ACHN (cell line): ENCODE measurements at regions not wholly inside any gene's neighbourhood (a gene's known extent, or its start where the extent isn't known, plus 50 kb on each side); places are given as distances from the start of the nearest gene placed in this dataset.
"Not testable (repeated sequence)": the region's sequence is repeated elsewhere in the genome, so short reads cannot be mapped to it uniquely, and the experiment has no call there.

Source experiments
- DNase-seq: peaks from one replicate; pipeline ENCODE4 v3.0.0-alpha.2; 2015
- in situ Hi-C: cut with HindIII; loops from 2 replicates; pipeline ENCODE4 v1.10.0; 2017; ENCODE audit warnings: low sequenced_read_pairs, low pct_ligation_motif_present, low pct_unique_long_range_greater_than_20kb

DNA sequence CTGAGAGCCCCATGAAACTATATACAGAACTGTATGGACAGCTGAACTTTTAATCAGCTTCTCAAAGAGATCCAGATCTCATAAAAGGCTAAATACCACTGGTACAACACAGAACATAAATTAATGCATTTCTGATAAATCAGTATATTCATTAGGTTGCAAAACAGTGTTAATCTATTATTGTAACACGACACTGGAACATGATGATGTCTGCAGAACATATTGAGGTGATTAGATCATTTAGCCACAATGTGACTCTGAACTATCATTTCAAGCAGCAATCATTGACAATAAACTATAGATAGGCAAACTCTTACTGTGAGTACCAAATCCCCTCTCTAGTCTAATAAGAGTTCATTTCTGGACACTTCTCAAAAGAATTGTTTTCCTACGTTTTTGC lies 50.3 kb downstream of the GASK1B start:
- in situ Hi-C loops = no loop called here
- DNase-seq = no peak

DNA sequence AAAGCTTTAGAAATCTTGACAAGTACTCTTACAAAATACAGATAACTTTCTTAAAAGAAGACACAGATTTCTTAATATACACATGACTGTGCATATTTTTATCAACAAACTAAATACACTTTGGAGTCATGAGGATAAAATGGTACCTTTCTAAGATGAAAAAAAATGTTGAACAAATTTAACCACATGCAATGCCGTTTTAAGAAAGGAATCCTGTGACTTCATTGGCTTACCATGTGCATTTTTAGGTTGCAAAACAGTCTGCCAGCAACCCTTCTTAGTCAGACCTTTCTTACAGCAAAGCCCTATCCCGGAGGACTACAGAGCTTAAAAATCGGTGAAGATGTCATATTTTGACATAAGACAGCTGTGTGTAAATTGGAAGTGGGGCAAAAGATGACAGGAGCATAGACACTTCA lies 51.7 kb downstream of the GASK1B start:
- DNase-seq = peak; percentile 33
- in situ Hi-C loops = no loop called here

DNA sequence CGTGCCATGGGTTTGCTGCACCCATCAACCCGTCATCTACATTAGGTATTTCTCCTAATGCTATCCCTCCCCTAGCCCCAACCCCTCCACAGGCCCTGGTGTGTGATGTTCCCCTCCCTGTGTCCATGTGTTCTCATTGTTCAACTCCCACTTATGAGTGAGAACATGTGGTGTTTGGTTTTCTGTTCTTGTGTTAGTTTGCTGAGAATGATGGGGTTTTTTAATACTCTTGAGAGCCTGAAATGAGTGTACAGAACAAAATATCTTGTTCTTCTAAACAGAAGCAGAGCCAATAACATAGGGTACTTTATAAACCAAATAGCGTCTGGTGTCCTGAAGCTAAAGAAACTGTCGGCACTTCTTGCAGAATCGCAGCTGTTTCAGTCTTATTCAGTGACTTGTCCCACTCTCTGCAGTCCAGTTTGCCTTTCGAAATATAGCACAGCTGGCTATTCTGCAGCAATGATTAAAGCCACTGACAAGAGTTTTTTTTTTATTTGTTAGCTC lies 52.1 kb downstream of the GASK1B start:
- in situ Hi-C loops = not testable (repeated sequence)

DNA sequence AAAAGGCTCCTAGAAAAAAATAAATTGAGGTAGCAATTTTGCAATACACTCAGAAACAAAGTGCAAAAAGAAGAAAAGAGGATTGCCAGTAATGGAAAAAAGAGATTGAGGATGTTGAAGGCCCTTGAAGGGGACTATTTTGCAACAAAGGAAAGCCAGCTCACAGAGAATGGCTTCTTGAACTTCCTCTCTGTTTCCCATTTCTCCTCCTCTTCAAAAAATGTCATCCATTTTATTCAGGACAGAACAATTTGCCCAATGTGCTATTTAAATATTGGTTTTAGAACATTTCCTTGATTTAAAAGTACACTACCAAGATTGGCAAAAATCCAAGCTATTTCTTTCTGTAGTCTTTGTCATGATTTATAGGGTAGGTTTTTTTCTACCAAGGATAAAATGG lies 60.2 kb downstream of the GASK1B start:
- no peak for DNase-seq
- in situ Hi-C loops = no loop called here

More for the DNA sequence above, 52.1 kb downstream of the GASK1B start:
- DNase-seq = not testable (repeated sequence)

DNA sequence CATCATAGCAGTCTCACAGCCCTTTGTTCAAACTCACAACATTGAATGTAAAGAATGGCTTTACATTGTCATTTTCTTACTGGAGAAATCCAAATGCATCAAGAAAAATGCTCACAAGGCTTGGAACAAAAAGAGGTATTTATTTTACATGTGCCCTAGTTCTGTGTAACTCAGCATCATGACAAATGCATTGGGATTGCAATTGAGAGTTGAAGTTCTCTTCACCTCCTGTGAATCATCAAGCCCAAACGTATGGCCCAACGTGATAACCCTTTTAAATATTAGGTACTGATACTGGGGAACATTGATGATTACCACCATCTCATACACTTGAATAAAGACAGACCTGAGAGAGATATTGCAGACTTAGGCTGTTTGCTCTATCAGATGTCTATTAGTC lies 61.6 kb downstream of the GASK1B start:
- in situ Hi-C loops = no loop called here
- DNase-seq = no peak

DNA sequence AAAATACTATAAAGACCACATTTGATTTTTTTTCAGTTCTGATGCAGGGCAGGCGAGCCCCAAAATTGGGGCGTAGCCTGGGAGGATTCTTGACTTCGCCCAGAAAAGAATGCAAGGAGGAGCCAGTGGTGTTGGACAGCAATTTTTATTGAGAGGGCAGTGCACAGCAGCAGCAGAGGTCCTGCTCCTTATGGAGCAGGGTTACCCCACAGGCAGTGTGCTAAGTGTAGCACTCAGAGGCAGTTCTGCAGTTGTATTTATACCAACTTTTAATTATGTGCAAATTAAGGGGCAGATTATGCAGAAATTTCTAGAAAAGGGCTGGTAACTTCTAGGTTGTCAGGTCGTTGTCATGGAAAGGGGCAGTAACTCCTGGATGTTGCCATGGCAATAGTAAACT lies 69.9 kb downstream of the GASK1B start:
- DNase-seq = no peak
- in situ Hi-C loops = no loop called here

DNA sequence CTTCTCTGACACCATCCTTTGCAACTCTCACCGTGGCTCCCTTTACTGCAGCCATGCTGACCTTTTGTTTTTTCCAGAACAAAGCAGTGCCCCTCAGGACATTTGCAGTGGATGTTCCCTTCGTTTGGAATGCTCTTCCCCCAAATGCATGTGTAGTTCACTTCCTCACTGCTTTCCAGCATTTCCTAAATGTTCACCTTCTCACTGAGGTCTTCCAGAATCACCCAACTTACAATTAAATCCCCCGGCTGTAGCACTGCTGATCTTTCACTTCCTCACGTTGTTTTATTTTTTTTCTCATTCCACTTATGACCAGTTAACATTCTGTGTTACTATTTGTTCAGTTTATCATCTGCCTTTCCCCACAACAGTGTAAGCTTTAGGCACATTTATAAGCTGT lies 73.1 kb downstream of the GASK1B start:
- no peak for DNase-seq
- in situ Hi-C loops = no loop called here

DNA sequence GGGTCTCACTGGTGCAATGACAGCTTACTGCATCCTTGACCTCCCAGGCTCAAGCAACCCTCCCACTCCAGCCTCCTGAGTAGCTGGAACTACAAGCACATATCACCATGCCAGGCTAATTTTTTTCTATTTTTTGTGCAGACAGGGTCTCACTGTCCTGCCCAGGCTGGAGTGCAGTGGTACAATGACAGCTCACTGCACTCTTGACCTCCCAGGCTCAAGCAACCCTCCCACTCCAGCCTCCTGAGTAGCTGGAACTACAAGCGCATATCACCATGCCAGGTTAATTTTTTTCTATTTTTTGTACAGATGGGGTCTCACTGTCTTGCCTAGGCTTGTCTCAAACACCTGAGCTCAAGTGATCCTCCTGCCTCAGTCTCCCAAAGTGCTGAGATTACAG lies 74.0 kb downstream of the GASK1B start:
- DNase-seq = no peak
- in situ Hi-C loops = no loop called here

DNA sequence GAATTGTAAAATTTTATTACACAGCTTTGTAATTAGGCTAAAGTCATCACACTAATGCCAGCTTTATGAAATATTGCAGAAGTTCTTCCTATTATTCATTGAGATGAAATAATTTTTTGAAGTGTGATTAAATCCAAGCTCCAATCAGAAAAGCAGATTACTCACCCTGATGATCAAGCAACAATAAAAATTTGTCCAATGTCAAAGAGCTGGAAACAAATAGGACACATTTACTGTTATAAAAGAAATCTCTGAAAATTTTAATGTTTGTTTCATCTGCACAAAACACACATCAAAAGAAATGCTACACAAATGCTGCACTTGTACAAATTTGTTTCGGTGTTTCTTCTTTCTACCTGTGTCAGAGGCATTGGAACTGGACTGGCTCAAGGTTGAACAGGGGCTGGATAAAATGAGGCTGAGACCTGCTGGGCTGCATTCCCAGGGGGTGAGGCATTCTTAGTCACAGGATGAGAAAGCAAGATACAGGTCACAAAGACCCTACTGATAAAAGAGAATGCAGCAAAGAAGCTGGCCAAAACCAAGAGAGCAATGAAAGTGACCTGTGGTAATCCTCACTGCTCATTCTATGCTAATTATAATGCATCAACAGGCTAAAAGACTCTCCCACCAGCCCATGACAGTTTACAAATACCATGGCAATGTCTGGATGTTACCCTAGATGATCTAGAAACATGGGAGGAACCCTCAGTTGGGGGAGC lies 78.3 kb downstream of the GASK1B start:
- in situ Hi-C loops = no loop called here
- peak; percentile 70 for DNase-seq

DNA sequence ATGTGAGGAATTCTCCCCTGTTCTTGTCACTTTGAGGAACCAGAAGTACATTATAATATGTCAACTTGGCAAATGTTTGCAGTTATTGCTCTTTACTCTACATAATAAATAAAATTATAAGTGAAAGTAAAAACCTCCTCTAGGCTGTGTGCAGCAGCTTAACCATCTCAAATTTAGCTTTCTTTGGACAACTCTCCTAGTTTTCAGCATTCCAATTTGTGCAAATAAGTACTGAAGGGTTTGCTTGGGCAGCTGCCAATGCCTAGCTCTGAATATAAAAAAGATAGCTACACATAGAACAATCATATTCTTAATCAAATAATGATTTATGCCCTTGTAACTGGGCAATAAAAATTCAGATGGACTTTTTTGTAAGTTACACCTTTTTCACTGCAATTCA lies 82.5 kb downstream of the GASK1B start:
- no peak for DNase-seq
- in situ Hi-C loops = no loop called here

DNA sequence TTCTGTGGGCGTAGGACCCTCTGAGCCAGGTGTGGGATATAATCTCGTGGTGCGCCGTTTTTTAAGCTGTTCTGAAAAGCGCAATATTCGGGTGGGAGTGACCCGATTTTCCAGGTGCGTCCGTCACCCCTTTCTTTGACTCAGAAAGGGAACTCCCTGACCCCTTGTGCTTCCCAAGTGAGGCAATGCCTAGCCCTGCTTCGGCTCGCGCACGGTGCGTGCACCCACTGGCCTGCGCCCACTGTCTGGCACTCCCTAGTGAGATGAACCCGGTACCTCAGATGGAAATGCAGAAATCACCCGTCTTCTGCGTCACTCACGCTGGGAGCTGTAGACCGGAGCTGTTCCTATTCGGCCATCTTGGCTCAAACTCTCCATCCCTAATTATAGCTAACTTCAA lies 82.9 kb downstream of the GASK1B start:
- in situ Hi-C loops, DNase-seq: not testable (repeated sequence)

DNA sequence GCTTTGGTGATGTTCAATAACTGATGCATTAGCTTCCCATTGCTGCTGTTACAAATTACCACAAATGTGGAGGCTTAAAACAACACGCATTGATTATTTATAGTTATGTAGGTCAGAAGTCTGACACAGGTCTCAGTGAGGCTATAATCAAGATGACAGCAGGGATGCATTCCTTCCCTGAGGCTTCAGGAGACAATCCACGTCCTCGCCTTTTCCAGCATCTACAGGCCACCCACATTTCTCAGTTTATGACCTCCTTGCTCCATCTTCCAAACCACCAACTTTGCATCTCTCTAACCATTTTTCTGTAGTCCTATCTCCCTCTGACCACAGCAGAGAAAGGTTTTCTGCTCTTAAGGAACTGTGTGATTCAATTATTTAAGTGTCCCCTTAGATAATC lies 92.5 kb downstream of the GASK1B start:
- no peak for DNase-seq
- in situ Hi-C loops = no loop called here

DNA sequence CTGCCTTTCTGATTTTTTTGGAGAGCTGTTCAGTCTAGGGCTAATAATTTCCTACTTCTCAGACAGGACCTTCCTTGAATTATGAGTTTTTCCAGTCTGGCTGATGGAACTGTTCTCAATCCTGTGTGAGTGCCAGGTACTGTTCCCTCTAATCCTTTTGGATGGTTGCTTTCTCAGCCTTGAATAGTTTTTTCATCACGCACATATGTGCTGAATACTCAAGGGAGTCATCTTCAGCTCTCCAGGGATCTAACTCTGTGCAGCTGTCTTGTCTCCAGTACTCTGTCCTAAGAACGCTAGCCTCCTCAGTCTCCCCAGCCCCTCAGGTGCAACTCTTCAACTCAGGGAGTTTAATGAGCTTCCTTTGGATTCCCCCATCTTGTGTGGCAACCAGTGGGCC lies 93.2 kb downstream of the GASK1B start:
- DNase-seq = no peak

DNA sequence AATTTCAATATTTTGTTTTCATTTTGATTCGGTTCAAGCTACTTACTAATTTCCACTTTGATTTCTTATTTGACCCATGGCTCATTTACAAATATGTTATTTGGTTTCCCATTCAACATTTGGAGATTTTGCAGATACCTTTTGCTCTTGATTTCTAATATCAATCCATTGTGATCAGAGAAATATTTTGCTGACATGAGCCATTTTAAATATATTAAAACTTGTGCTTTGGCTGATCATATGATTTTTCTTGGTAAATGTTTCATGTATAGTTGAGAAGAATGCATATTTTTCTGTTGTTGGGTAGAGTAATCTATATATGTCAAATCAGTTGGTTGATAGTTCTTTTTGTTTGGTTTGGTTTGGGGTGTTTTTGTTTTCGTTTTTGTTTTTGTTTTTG lies 95.0 kb downstream of the GASK1B start:
- in situ Hi-C loops = no loop called here
- no peak for DNase-seq

More for the DNA sequence above, 93.2 kb downstream of the GASK1B start:
- in situ Hi-C loops = no loop called here

DNA sequence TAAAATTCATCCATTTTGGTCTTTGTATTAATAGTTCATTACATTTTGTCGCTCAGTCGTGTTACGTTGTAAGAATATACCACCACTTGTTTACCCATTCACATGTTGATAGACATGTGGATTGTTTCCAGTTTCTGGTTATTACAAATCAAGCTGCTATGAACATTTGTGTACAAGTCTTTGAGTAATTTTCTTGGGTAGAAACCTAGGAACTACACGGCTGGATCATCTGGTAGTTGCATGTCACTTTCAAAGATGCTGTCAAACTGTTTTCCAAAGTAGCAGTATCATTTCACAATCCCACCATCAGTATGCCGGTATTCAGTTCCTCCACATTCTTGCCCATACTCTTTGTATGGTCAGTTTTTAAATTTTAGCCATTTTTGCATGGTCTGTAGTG lies 98.0 kb downstream of the GASK1B start:
- no peak for DNase-seq
- in situ Hi-C loops = no loop called here

DNA sequence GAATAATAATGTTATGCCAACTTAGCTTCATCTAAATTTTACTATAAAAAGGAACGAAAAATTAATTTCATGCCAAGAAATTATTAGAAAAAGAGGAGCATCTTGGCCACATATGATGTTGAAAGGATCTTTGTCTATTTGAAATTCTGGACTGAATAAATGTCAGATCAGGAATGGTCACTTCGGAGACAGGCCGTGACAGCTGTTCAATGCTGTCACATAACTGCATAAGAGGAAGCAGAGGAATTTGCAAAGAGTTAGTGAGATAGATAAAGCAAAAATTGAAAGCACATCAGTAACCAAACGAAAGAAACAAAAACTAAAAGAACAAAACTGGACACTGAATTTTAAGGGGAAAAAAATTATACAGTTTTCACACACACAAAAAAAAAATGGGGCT lies 100.9 kb downstream of the GASK1B start:
- no peak for DNase-seq
- in situ Hi-C loops = no loop called here

DNA sequence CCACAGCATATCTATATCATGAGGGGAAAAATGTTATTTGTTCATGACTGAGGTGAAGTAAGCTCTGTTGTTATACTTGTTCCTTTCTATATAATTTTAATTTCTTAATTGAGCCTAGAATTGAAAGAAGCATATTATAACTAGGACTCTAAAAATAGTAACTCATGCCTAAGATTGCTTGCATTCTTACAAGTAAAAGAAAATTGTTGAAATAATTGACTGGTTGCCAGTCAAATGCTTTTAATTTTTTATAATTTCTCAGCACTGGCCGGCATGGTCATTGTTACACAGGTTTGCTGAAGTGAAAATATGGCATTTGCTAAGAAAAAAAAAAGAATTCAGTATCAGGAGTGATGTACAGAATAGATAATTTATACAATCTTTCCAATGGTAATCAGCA lies 104.8 kb downstream of the GASK1B start:
- in situ Hi-C loops = no loop called here
- no peak for DNase-seq

DNA sequence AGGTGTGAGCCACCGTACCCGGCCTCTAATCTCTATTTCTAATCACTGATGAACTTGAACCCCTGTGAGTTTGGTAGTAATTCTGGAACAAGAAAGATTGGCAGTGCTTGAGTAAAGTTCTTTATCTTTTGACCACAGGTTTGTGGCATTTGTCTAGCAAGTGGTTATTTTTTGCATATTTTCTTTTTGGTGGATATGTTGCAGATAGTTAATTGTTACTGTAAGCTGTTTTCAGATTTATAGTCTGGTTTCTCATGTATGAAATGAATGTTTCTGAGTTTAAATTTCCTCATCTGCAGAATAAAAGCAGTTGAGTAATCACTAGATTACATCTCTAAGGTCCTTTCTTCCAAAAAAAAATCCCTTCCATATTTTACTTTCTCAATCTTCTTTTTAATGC lies 105.2 kb downstream of the GASK1B start:
- no peak for DNase-seq
- in situ Hi-C loops = no loop called here

DNA sequence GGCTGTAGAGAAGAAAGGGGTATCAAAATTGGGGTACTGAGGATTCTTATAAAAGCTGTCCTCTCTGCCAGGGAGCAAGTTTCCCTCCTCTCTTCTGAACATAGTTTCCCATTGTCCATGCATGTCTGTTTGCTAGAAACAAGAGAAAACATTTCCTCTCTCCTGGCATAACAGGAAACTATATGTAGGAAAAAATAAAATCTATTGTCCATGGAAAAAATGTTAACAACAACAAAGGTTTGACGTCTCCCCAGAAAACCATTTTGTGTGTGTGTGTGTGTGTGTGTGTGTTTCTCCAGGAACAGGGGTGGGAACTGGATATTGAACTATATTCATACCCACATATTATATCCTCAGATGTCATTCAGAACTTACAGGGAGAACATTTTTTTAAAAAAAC lies 107.2 kb downstream of the GASK1B start:
- DNase-seq = no peak
- in situ Hi-C loops = no loop called here

DNA sequence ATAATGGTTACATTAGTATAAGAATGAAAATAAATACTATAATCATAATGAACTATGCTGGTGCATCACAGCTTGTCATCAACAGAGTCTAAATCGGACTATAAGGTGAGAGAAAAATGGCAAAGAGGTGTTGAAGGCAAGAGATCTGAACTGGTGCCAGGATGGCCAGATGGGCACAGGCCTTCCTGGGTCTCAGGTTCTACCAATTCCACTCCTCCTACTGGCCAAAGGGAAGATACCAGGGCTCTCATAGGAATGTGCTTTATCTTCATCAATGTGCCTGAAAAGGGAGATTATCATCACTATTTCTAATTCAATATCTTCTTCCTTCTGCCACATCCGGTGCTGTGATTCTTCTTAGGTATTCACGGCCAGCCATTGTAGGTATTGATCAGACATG lies 107.6 kb downstream of the GASK1B start:
- in situ Hi-C loops = no loop called here
- DNase-seq = peak; percentile 4
